Fibroblast of skin of abdomen (primary cell): ENCODE measurements at regions not wholly inside any gene's neighbourhood (a gene's known extent, or its start where the extent isn't known, plus 50 kb on each side); places are given as distances from the start of the nearest gene placed in this dataset.

Source experiments
- DNase-seq: peaks from one replicate; pipeline ENCODE4 v3.0.0-alpha.2; 2013

- DNase-seq = no peak
These were observed 51.3 kb upstream of the EIF2S2 start for GRCh38 chr20:34163307-34163706.

- DNase-seq = no peak
These were observed 52.4 kb upstream of the EIF2S2 start for GRCh38 chr20:34164381-34164984.

- no peak for DNase-seq
These were observed 53.1 kb upstream of the EIF2S2 start for GRCh38 chr20:34165018-34165619.

GRCh38 chr20:34171640-34172039 is 59.6 kb upstream of the EIF2S2 start:
- DNase-seq = no peak

- no peak for DNase-seq
These were observed 60.9 kb upstream of the EIF2S2 start for GRCh38 chr20:34172926-34173325.

GRCh38 chr20:34175079-34175478 is 63.0 kb upstream of the EIF2S2 start:
- DNase-seq = no peak

GRCh38 chr20:34175879-34176278 is 63.8 kb upstream of the EIF2S2 start:
- DNase-seq = no peak

GRCh38 chr20:34177052-34177451 is 64.2 kb upstream of the ASIP start:
- no peak for DNase-seq

GRCh38 chr20:34179637-34180360 is 61.4 kb upstream of the ASIP start:
- DNase-seq = peak; percentile 57

- no peak for DNase-seq
These were observed 60.6 kb upstream of the ASIP start for GRCh38 chr20:34180460-34181120.

GRCh38 chr20:34181484-34181883 is 59.7 kb upstream of the ASIP start:
- no peak for DNase-seq

- no peak for DNase-seq
These were observed 55.2 kb upstream of the ASIP start for GRCh38 chr20:34185766-34186620.

GRCh38 chr20:34189572-34190163 is 51.6 kb upstream of the ASIP start:
- no peak for DNase-seq

GRCh38 chr20:34190262-34190661 is 51.0 kb upstream of the ASIP start:
- no peak for DNase-seq

- peak; percentile 88 for DNase-seq
These were observed 50.5 kb upstream of the ASIP start for GRCh38 chr20:34190679-34191090.
